NCI-H2227 (cell line): ENCODE measurements at regions not wholly inside any gene's neighbourhood (a gene's known extent, or its start where the extent isn't known, plus 50 kb on each side); places are given as distances from the start of the nearest gene placed in this dataset.

ENCODE experiments used
- DNase-seq: peaks from one replicate; lab custom pipeline; 2025; ENCODE audit not compliant: unreplicated experiment; lab: John Stamatoyannopoulos, UW

DNA sequence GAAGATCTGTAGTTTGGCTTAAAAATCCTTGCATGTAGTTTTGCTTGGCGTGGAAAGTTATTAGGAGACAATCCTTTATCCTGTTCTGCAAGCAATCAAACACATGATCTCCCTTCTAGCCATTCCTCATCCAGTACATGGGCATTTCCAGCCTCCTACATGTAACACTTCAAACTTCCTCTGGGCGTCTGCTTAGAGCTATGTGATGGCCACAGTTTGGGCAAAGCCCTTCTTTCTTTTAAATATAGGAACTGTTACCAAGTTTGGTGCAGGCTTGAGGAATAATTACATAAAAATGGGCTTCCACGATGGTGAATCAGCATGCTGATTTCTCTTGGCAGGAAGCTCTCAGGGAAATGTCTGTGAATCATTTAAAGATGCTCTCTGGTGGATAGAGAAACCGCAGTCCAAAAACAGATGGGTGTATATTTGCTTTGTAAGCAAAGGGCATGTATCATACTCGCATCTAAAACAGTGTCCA lies 176.9 kb upstream of the FMN2 start:
- no peak for DNase-seq

DNA sequence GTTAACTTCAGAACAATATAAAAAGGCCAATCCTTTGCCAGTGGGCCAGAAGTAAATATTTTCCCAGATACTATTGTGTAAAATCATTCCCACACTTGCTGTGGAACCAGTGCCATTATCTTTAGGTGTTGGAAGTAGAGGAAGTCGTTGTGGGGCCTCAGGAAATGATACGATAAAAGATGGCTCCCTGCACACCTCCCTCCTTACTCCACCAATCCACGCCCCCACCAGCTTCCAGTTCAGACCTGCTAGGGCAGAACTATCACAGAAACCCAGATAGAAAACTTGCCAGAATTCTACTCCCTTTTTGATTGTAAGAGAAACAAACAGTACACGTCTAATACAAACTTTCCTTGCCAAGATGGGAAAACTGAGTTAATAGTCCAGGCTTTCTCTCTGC lies 173.0 kb upstream of the FMN2 start:
- DNase-seq, result no peak

DNA sequence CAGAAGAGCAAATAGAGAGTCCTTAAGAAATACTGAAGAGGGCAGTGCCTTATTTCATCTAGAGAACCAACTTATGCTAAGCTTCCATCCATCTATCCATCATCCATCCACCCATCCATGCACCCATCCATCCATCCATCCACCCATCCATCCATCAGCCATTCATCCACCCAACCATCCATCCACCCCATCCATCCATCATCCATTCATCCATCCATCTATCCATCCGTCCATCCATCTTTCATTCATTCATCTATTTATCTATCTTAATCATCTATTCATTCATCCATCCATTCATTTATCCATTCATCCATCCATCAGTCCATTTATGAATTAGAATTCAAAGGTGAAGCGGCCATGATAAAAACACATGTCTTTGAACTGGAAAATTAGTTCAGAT lies 171.5 kb upstream of the FMN2 start:
- DNase-seq, result no peak

DNA sequence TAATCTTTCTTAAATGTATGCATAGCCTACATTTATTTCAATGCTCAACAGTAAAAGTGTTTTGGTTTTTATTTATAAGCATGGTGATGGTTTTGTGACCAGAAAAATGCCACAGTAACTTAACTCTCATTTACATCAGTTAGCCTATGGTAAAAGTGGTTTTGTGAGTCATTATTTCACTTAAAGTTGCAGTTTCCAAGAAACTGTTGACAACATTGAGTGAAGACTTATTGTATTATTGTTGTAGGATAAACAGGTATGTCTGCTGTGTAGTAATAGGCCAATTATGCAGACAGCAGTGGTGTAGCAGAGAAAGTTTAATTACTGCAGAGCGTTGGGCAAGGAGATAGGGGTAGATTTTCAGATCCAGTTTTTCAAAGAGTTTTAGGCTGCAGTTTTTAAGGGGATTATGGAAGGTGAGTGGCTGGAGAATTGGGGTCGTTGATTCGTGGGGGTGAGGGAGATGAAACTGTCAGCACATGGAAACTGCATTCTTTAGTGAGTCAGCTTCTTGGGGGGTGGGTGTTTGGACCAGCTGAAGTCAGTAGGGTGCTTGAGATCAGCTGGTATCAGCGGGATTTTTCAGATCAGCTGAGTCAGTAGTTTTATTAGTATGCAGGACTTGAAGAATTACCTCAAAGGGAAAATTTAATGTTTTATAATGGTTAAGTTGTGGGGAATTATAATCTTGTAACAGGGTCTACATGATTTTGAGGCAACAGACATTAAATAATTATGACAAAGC lies 168.7 kb upstream of the FMN2 start:
- DNase-seq, result no peak

DNA sequence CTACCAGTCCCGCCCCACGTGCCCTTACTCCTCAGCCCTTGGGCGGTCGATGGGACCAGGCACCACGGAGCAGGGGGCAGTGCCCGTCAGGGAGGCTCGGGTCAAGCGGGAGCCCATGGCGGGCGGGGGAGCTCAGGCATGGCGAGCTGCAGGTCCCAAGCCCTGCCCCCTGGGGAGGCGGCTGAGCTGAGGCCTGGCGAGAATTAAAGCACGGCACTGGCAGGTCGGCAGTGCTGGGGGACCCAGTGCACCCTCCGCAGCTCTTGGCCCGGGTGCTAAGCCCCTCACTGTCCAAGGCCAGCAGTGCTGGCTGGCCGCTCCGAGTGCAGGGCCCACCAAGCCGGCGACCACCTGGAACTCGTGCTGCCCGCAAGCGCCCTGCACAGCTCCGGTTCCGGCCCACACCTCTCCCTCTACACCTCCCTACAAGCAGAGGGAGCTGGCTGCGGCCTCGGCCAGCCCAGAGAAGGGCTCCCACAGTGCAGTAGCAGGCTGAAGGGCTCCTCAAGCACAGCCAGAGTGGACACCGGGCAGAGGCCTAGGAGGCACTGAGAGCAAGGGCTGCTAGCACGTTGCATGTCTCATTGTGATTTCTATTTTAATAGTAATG lies 166.8 kb upstream of the FMN2 start:
- no peak for DNase-seq

DNA sequence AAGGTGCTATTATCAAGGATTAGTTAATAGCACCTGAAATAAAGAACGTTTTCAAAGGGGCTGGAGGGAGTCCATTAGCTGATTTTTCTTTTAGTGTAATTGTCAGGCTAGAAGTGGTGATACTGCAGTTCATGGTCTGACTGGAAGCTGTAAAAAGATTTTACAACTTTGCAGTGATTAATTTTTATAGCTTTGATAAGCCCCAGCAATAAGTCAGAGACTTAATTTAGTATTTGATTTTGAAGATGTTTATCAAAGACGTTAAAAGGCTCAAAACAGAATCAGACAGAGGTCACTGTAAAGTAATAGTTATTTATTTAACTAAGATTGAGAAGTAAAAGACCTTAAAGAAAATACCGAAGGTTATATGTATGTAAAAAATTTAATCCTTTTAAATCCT lies 165.5 kb upstream of the FMN2 start:
- DNase-seq, result no peak

DNA sequence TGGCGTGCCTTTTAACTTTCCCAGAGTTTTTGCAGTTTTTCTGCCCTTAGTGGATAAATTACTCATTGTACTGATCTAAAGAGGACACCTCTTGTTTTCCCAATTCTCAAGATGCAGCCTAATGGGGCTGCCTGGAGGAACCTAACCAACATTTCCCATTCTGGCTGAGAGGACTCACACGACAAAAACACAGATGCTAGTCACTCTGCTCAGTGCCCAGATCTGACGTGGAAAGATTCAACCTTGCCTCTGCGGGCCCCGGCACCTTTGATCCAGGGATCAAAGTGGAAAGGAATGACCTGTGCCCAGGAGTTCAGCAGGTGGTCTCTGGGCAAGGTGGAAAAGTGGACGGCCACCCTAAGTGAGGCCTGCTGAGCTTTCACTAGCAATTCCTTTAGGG lies 162.4 kb upstream of the FMN2 start:
- no peak for DNase-seq

DNA sequence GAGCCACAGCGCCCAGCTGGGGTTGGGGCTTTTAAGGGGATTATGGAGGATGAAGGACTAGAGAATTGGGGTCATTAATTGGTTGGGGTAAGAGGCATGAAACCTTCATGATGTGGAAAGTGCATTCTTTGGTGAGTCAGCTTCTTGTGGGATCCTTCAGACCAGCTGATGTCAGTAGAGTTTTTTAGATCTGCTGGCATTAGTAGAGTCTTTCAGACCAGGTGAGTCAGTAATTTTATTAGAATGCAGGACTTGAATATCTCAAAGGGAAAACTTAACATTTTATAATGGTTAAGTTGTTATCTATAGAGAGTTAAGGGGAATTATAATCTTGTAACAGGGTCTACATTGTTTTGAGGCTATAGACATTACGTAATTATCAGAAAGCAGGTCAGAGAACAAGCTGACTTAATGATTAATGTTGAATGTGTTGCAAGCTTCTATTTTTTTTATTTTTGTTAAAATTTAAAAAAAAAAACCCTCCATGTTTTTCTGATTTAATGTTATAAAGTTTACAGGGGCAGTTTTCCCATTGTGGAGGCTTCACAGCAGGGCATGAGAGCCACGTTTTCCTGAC lies 160.9 kb upstream of the FMN2 start:
- no peak for DNase-seq

DNA sequence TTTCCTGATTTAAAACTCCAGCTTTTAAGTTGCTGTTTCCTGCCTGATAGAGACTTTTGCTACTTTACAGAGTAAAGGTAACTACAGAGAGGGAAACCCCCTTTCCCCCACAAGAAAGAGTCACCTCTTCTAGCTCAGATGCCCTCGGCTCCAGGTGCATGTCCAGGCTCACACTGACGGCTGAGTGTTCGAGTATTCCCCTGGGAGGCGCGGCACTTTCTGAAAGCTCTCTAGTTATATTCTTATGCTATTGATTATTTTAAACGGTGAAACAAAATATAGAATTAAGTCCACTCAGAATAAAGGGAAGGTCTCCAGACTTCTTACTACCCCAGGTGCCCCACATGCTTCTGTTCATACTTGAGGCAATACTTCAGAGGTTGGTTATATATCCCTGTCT lies 160.3 kb upstream of the FMN2 start:
- DNase-seq, result no peak

DNA sequence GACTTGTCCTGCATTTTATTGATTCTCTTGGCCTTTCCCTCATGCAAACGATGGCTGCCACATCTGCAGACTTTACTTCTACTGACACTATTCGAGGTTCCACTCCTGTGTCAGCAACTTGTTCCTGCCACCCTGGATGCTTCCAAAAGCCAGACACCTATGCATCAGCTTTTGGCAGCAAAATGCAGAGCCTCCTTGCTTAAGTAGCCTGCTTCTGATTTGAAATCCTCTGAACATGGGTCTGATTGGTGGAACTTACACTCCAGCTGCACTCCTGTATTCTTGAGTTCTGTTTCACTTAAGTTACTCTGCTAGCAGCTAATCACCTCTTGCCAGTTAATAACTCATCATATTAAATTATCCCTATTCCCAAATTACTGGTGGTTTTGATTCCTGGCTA lies 152.1 kb upstream of the FMN2 start:
- DNase-seq, result no peak

DNA sequence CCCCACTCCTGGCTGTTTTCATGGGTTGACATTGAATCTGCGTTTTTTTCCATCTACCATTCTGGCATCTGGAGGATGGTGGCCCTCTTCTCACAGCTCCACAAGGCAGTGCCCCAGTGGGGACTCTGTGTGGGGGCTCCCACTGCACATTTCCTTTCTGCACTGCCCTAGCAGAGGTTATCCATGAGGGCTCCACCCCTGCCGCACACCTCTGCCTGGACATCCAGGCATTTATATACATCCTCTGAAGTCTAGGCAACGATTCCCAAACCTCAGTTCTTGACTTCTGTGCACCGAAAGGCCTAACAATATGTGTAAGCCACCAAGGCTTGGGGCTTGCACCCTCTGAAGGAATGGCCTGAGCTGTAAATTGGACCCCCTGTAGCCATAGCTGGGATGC lies 147.9 kb upstream of the FMN2 start:
- DNase-seq, result no peak

DNA sequence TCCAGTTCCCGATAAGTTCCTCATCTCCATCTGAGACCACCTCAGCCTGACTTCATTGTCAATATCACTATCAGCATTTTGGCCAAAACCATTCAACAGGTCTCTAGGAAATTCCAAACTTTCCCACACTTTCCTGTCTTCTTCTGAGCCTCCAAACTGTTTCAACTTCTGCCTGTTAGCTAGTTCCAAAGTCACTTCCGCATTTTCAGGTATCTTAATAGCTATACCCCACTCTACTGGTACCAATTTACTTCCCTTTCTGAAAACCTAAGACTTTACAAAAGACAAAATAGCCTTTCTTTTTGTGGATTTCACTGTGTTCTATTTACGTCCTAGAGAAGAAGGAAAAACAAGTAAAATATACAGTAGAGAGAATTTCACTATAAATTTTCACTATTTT lies 147.0 kb upstream of the FMN2 start:
- no peak for DNase-seq

DNA sequence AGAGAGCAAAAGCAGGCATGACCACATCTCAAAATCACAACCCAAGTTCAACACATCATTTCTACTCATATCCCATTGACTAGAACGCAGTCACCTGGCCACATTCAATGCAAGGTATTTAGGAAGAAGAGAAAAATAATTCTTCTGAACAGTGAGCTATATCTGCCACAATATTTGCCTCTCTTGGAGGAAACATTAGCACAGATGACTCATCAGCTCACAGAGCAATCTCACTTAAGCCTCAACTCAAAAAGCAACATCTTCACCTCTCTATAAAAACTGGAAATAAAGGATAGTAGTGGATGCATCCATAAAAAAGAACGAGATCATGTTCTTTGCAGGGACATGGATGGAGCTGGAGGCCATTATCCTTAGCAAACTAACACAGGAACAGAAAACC lies 143.9 kb upstream of the FMN2 start:
- no peak for DNase-seq

DNA sequence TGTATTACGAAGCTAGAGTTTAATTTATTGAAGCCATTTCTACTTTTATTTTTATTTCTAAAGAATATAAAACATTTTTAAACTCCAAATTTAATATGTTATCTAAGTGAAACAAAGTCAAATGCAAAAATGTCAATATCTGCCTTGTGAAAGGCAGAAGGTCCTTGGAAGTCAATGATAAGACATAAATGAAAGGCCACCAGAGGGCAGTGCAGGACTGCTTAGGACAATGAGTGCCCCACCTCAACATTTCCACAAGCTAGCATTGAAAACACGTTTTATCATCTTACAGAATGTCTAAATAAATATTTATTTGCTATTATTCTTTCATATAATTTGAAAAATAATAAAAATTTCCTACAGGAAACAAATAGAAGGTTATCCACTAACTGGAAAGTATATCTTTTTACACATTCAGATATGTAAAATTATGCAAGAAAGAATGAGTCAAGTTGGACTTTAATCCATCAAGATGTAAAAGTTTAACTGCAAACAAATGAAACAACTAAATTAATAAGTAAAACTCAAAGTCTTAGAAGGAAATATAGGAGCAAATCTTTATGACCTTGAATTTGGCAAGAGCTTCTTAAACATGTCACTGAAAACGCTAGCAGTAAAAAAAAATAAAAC lies 140.1 kb upstream of the FMN2 start:
- peak; percentile 80 for DNase-seq

DNA sequence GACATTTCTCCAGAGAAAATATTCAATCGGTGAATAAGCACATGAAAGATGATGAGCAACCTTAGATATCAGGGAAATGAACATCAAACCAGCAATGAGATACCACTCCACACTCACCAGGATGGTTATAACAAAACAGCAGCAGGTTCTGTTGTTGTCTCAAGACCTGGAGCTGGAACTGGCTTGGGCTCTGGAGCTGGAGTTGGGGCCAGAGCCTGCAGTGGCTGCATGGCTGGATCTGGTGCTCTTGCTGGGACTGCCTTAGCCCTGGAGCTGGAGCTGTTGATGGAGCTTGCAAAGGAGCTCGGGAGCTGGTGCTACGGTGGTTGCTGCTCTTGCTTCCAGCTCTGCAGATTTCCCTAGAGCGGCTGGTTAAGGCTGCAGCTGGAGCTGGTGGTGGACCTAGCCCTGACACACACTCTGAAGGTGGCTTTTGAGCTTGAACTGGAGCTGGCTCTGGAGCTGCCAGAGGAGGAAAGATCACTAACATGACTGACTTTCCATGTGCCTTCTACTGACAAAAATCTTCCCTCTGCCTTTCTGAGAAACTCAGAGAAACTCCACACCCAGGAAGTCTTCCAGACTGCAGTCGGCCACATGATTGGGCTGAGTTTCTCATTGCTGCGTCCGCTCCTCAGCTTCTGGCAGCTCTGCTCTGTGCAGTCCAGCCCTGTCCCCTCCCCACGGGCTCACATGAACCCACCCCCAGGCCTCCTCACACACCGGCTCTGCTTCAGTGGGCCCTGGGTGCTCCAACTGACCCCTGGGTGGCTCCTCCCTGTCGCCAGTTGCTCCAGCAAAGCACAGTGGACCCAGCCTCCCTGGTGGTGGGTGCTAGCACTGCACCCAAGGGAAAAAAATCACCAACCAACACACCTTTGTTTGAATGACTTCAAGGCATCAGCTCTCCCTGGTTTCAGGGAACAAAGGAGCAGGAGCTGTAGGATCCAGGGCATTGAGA lies 139.1 kb upstream of the FMN2 start:
- peak; percentile 9 for DNase-seq

DNA sequence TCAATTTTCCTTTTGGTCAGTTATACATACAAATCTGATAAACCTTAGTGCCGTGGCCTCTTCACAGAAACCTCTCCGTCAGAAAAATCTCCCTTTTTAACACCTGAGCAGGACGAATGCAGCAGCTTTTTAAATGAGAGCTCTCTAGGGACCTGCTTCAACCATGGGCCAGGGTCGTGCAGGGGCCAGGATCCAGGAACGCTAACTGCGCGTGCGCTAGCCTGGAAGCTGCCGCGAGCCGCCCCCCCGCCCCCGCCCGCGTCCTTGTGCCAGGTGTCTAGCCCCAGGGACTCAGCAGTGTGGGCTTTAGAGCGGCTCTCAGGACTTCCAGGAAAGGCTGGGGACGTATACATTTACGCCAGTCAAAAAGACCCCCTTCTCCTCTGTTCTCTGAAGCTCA lies 136.8 kb upstream of the FMN2 start:
- peak; percentile 12 for DNase-seq

DNA sequence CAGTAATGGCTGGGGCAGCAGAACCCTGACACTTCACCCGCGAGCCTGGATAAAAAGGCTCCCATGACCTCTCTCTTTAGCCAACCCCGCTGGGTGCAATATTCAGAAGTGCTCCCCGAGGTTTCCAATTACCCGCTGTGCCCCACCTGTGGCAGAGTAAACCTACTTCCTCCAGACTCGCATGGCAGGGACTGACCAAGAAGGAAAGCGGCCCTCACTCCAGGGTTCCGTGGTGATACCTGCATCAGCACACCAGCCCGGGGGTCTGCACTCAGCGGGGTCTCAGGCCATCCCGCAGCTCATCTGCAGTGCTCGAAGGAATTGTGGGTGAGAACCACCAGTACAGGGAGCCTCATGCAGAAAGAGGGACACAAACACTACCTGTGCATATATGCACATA lies 136.3 kb upstream of the FMN2 start:
- no peak for DNase-seq

DNA sequence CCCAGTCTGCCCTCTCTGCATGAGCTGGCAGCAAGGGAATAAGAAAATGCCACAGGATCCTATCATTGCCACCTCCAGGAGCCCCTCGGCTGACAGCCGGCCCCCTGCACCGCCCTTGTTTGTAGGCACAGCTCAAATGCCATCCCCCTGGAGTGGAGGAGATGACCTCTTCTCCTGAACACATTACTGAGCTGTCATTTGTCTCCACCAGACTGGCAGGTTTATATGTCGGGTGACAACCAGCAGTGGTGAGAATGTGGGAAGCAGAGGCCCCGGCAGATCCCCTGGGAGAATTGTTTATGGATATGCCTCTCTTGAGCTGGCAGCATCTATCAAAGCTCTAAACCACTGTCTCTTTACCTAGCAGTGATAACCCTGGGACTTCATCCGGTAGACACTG lies 135.4 kb upstream of the FMN2 start:
- DNase-seq, result no peak

DNA sequence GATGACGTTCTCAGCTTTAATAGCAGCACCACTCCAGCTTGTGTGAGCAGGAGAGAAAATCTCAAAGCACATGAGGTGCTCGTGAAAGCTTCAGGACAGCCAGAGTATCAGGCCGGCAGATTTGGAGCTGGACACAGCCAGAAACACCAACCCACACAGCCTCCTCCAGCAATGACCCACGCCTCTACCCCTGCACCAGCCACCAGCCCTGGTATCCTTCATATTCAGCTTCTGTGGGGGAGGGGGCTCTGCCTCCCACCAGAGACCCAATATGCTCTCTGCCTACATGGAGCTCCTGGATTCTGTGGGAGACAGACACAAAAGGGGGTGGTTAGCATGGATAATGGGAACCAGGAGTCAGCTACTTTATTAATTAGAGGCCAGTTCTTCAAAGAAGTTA lies 133.6 kb upstream of the FMN2 start:
- DNase-seq, result no peak

DNA sequence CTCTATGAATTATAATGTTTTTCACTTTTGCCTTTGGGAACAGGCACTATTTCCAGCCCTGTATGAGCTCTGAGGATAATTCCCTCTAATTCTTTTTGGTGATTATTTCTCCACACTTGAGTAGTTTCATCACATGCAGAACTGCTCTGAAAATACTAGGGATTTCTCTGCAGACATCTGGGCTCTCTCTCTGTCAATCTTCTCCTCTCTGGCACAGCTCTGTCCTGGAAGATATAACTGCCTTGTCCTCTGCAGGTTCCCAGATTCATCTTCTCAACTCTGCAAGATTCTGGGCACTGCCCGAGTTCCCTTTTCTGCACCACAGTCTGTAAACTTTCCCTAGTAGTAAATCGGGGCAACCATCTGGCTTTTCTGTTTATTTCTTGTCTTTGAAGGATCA lies 131.3 kb upstream of the FMN2 start:
- no peak for DNase-seq

DNA sequence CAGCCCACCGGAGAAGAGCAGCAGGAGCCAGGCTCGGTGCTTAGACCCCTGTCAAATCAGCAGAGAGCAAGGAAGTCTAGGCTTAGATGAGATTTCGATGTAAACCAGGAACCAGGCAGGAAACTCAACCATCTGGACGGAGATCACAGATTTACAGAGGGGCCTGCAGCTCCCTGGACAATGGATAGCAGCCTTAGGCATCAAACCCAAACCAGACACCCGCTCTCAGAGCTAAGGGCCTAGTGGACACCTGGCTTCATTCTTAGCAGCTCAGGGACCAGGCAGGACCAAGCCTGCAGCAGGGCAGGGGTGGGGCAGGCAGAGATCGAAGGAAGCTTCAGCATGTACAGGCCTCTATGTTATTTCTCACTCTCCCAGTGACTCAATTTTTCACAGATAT lies 127.8 kb upstream of the FMN2 start:
- DNase-seq, result no peak
